ENCODE measurements at regions not wholly inside any gene's neighbourhood (a gene's known extent, or its start where the extent isn't known, plus 50 kb on each side); places are given as distances from the start of the nearest gene placed in this dataset.

DNA sequence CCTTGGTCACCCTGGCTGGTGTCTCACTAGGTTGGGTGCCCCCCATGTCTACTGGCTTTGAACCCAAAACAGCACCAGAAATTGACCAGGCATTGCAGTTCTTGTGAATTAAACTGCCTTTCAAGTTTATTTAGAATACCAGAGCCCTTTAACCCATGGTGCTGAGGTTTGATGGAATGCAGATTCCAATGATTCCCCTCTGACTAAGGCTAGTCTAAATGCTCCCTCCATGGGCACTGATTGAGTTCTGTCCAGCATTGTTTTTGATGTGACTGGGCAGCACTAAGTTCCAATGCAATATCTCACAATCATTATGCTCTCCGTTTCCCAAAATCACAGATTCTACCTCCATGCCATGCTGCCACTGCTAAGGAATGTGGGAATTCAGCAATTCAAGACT lies 1047.4 kb upstream of the LRRN3 start:
- WGBS, 2 donors: 86 to 97% methylated on average over 1 of the region's 1 CpG
- intact Hi-C loops (cut with DNase I): no loop called here
- H3K27ac ChIP-seq: no peak overlapping the region
- no peaks in the 10 kb centered on the region for H3K4me1 ChIP-seq
- no peak for FAIRE-seq
- no peak for ATAC-seq
- no peaks in the 10 kb centered on the region for H3K9me3 ChIP-seq
- no peaks in the 10 kb centered on the region for H3K36me3 ChIP-seq
- no peak for DNase-seq
- H3K27me3 ChIP-seq: no peaks in the 10 kb centered on the region
- H3K4me3 ChIP-seq: no peak overlapping the region
- TF ChIP-seq, protein P1, sequence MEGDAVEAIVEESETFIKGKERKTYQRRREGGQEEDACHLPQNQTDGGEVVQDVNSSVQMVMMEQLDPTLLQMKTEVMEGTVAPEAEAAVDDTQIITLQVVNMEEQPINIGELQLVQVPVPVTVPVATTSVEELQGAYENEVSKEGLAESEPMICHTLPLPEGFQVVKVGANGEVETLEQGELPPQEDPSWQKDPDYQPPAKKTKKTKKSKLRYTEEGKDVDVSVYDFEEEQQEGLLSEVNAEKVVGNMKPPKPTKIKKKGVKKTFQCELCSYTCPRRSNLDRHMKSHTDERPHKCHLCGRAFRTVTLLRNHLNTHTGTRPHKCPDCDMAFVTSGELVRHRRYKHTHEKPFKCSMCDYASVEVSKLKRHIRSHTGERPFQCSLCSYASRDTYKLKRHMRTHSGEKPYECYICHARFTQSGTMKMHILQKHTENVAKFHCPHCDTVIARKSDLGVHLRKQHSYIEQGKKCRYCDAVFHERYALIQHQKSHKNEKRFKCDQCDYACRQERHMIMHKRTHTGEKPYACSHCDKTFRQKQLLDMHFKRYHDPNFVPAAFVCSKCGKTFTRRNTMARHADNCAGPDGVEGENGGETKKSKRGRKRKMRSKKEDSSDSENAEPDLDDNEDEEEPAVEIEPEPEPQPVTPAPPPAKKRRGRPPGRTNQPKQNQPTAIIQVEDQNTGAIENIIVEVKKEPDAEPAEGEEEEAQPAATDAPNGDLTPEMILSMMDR (IDR thresholded peaks at IDR 0.05): no peak

DNA sequence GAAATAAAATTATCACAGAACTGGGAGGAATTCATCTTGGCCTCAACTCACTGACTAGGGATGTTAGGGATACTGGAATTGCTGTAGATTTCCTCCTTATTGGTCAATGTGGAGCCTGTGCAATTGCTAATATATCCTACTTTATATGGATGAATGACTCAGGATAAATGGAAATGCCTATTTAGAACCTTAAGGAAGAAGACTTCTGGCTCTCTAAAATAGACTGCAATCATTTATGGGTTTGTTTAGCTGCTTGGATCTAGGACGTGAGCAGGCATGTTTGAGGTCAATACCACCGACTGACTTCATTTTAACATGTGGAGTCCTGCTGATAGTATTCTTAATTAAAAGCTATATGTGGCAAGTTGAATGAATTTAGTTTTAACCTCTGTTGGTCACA lies 1040.1 kb upstream of the LRRN3 start:
- Histone ChIP-seq H3K4me1 (no peaks in the 10 kb centered on the region), H3K4me3 (no peak overlapping the region), H3K27me3 (no peaks in the 10 kb centered on the region), H3K27ac (no peak overlapping the region), H3K36me3 (no peaks in the 10 kb centered on the region), H3K9me3 (no peaks in the 10 kb centered on the region)
- ATAC-seq: no peak
- no peak for DNase-seq
- intact Hi-C loops (cut with DNase I): no loop called here
- 58 to 60% methylated on average over 2 of the region's 2 CpGs for WGBS, 2 donors
- TF ChIP-seq, protein P1 (IDR thresholded peaks at IDR 0.05): no peak
- FAIRE-seq: no peak

DNA sequence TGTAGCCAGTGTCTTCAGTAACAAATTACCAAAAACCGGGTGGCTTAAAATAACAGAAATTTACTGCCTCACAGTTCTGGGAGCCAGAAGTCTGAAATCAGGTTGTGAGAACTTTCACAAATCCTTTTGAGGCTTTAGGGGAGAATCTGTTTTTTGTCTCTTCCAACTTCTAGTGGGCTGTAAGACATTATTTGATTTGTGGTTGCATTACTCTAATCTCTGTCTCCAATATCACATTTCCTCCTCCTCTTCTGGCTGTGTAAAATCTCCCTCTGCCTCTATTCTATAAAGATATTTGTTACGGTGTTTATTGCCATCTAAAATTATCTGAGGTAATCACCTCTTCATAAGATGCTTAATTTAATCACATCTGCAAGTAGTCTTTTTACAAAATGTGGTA lies 1039.6 kb upstream of the LRRN3 start:
- Histone ChIP-seq H3K4me3 (no peak overlapping the region), H3K27ac (no peak overlapping the region), H3K36me3 (no peaks in the 10 kb centered on the region), H3K27me3 (no peaks in the 10 kb centered on the region), H3K9me3 (no peaks in the 10 kb centered on the region), H3K4me1 (no peaks in the 10 kb centered on the region)
- TF ChIP-seq, protein P1 (IDR thresholded peaks at IDR 0.05): no peak
- intact Hi-C loops (cut with DNase I): no loop called here
- 64 to 73% methylated on average over 2 of the region's 2 CpGs for WGBS, 2 donors
- DNase-seq: no peak
- ATAC-seq: no peak
- no peak for FAIRE-seq

DNA sequence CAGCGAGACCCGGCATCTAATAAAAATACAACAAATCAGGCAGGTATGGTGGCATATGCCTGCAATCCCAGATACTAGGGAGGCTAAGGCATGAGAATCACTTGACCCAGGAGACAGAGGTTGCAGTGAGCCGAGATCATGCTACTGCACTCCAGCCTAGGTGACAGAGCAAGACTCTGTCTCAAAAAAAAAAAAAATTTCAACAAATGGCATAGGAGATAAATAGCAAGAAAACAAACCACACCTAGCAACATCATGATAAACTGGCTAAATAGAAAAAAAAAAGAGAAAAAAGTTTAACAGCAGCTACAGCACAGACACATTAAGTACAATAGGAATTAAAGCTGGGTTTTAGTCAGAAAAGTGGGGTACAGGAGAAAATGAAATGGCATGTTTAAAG lies 1034.6 kb upstream of the LRRN3 start:
- DNase-seq: no peak
- Histone ChIP-seq H3K4me3 (no peak overlapping the region), H3K27ac (no peak overlapping the region), H3K9me3 (peaks cover 0 to 4% (median 0%) of the 10 kb centered on the region in 4 donors), H3K4me1 (no peaks in the 10 kb centered on the region), H3K27me3 (no peaks in the 10 kb centered on the region), H3K36me3 (no peaks in the 10 kb centered on the region)
- no peak for FAIRE-seq
- WGBS, 2 donors: 83 to 93% methylated on average over 3 of the region's 3 CpGs
- intact Hi-C loops (cut with DNase I): no loop called here
- ATAC-seq: no peak
- TF ChIP-seq, protein P1 (IDR thresholded peaks at IDR 0.05): no peak

DNA sequence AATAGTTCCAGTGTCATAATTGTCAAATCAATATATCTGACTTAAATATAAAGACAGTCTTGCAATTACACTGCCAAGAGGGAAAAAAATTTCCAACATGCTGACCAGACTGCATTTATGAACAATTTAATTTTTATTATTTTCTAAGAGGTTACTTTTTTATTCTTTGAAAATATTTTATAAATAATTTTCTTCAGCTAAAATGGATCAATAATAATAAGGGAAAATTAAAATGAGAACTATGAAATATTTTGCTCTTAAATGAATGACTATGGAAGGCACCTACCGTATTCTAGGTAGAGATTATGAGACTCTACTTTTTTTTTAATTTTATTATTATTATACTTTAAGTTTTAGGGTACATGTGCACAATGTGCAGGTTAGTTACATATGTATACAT lies 1032.5 kb upstream of the LRRN3 start:
- FAIRE-seq: no peak
- Histone ChIP-seq H3K4me1 (no peaks in the 10 kb centered on the region), H3K9me3 (peaks cover 0 to 4% (median 0%) of the 10 kb centered on the region in 4 donors), H3K36me3 (no peaks in the 10 kb centered on the region), H3K27me3 (no peaks in the 10 kb centered on the region), H3K4me3 (no peak overlapping the region), H3K27ac (no peak overlapping the region)
- no peak for DNase-seq
- no peak for ATAC-seq
- TF ChIP-seq, protein P1 (IDR thresholded peaks at IDR 0.05): no peak
- 59 to 75% methylated on average over 1 of the region's 1 CpG for WGBS, 2 donors
- intact Hi-C loops (cut with DNase I): no loop called here

Data from pancreas (tissue), 10 donors.